ENCODE measurements at regions not wholly inside any gene's neighbourhood (a gene's known extent, or its start where the extent isn't known, plus 50 kb on each side); places are given as distances from the start of the nearest gene placed in this dataset.

DNA sequence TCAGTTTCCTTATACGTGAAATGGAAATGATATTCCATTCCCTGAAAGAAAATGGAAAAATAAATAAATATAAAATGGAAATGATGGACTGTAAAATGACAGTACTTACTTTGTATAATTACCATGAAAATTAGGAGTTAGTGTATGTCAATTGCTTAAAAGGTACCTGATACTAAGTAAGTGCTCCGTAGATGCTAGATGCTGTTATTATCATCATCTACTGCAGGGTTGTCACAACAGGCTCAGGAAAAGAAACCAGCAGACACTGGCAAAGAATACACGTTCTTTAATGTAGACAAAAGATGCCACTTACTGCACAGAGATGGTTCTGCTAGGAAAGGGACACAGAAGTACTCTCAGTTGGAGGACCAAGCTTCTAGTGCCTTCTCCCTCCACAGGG, 64.0 kb upstream of the KCNN2 start:
- TF ChIP-seq EZH2 (IDR thresholded peaks at IDR 0.05; ENCODE audit: insufficient read depth, poor library complexity, severe bottlenecking) (no peak), EZH2phosphoT487 (IDR thresholded peaks at IDR 0.05; ENCODE audit: insufficient read depth, low read depth) (no peak)
